ENCODE measurements at regions not wholly inside any gene's neighbourhood (a gene's known extent, or its start where the extent isn't known, plus 50 kb on each side); places are given as distances from the start of the nearest gene placed in this dataset.

- no peak for TF ChIP-seq CTCF (IDR thresholded peaks at IDR 0.05; ENCODE audit: low read depth, low read length, missing control alignments)
- in situ Hi-C loops (cut with HindIII; ENCODE audit: low sequenced_read_pairs), result no loop called here
- DNase-seq (ENCODE audit: low read depth), result no peak
- H3K4me3 ChIP-seq (ENCODE audit: low read depth, low read length), result no peak overlapping the region
Observed at GRCh38 chr2:12861344-12861930, 144.7 kb downstream of the TRIB2 start.

GRCh38 chr2:12862541-12862940 lies 145.8 kb downstream of the TRIB2 start:
- in situ Hi-C loops (cut with HindIII; ENCODE audit: low sequenced_read_pairs), result no loop called here
- DNase-seq (ENCODE audit: low read depth), result no peak
- H3K4me3 ChIP-seq (ENCODE audit: low read depth, low read length), result no peak overlapping the region
- TF ChIP-seq CTCF (IDR thresholded peaks at IDR 0.05; ENCODE audit: low read depth, low read length, missing control alignments), result no peak

GRCh38 chr2:12863937-12864336 lies 147.2 kb downstream of the TRIB2 start:
- TF ChIP-seq CTCF (IDR thresholded peaks at IDR 0.05; ENCODE audit: low read depth, low read length, missing control alignments), result no peak
- no peak overlapping the region for H3K4me3 ChIP-seq (ENCODE audit: low read depth, low read length)
- no peak for DNase-seq (ENCODE audit: low read depth)
- in situ Hi-C loops (cut with HindIII; ENCODE audit: low sequenced_read_pairs), result no loop called here

GRCh38 chr2:12867631-12868287 lies 151.0 kb downstream of the TRIB2 start:
- in situ Hi-C loops (cut with HindIII; ENCODE audit: low sequenced_read_pairs), result no loop called here
- DNase-seq (ENCODE audit: low read depth), result no peak
- no peak overlapping the region for H3K4me3 ChIP-seq (ENCODE audit: low read depth, low read length)
- no peak for TF ChIP-seq CTCF (IDR thresholded peaks at IDR 0.05; ENCODE audit: low read depth, low read length, missing control alignments)

GRCh38 chr2:12870692-12871091 lies 154.0 kb downstream of the TRIB2 start:
- no peak overlapping the region for H3K4me3 ChIP-seq (ENCODE audit: low read depth, low read length)
- DNase-seq (ENCODE audit: low read depth), result no peak
- TF ChIP-seq CTCF (IDR thresholded peaks at IDR 0.05; ENCODE audit: low read depth, low read length, missing control alignments), result no peak
- in situ Hi-C loops (cut with HindIII; ENCODE audit: low sequenced_read_pairs), result loop anchor here (5.0 kb wide), 1 partner anchor 38 kb away; no protein-coding TSS in a partner anchor

GRCh38 chr2:12871694-12872315 lies 155.1 kb downstream of the TRIB2 start:
- no peak for TF ChIP-seq CTCF (IDR thresholded peaks at IDR 0.05; ENCODE audit: low read depth, low read length, missing control alignments)
- DNase-seq (ENCODE audit: low read depth), result no peak
- H3K4me3 ChIP-seq (ENCODE audit: low read depth, low read length), result no peak overlapping the region
- in situ Hi-C loops (cut with HindIII; ENCODE audit: low sequenced_read_pairs), result loop anchor here (5.0 kb wide), 1 partner anchor 40 kb away; no protein-coding TSS in a partner anchor

Data from astrocyte of the cerebellum (primary cell).